GM12874 (cell line): ENCODE measurements at regions not wholly inside any gene's neighbourhood (a gene's known extent, or its start where the extent isn't known, plus 50 kb on each side); places are given as distances from the start of the nearest gene placed in this dataset.

Experiments
- TF ChIP-seq, protein P1 (sequence below): IDR thresholded peaks from 2 replicates; pipeline ENCODE4 v1.5.1; 2011; ENCODE audit warnings: low read depth, mild to moderate bottlenecking, control low read depth, low read length, moderate library complexity; ENCODE audit not compliant: insufficient read depth

DNA sequence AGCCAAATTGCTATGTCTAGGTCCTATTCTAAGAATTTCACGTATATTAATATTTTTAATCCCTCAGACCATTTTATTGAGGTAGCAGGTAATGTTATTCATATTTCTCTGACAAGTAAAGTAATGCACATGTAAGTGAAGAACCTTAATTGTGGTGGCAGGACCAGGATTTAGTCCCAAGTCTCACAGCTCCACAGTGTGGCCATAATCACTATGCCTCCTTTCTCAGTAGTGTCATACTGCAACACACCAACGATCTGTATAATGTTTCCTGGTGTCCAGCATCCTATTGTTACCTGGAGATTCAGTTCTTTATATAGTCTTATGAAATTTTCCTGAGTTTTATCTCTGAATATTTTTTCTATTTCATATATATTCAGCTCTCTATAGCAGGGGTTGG, 340.3 kb downstream of the OLFM4 start:
- TF ChIP-seq, protein P1, sequence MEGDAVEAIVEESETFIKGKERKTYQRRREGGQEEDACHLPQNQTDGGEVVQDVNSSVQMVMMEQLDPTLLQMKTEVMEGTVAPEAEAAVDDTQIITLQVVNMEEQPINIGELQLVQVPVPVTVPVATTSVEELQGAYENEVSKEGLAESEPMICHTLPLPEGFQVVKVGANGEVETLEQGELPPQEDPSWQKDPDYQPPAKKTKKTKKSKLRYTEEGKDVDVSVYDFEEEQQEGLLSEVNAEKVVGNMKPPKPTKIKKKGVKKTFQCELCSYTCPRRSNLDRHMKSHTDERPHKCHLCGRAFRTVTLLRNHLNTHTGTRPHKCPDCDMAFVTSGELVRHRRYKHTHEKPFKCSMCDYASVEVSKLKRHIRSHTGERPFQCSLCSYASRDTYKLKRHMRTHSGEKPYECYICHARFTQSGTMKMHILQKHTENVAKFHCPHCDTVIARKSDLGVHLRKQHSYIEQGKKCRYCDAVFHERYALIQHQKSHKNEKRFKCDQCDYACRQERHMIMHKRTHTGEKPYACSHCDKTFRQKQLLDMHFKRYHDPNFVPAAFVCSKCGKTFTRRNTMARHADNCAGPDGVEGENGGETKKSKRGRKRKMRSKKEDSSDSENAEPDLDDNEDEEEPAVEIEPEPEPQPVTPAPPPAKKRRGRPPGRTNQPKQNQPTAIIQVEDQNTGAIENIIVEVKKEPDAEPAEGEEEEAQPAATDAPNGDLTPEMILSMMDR, result no peak

- TF ChIP-seq, protein P1, result no peak
Observed at GRCh38 chr13:53379485-53379884, 350.9 kb downstream of the OLFM4 start.

DNA sequence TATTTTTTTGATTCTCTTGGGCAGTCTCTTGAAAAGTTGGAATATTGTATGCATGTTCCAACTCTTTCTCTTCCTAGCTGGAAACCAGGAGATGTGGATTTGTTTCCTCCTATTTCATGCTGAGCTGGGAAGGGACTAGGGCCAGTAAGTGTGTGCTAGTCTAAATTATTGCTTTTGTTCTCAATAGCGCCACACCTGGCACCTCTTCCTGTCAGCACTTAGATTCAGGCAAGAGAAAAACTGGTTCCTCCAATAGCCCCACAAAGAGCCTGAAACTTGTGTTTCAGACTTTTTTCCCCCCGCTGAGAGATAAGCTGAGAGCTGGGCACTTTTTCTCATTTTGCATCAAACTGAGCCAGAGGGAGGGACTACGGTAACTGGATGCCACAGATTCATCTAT, 353.4 kb downstream of the OLFM4 start:
- TF ChIP-seq, protein P1, result no peak

DNA sequence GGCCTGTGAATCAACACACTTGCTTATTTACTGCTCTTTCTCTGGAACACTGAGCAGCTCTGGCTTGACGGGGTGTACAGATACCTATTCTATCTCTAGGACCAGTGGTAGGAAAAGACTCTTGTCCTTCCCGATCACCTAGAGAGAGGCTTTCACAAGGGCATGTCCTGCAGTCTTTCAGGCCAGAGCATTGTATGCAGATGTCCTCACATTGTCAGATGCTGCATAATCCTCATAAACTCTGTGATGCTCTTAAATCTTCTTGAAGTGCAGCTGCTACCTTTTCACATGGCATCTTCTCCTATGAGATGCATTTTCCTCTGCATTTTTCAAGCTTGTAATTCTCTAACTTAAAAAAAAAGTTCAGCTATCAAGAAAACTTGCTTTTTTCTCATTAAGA, 369.4 kb downstream of the OLFM4 start:
- TF ChIP-seq, protein P1, result no peak

- TF ChIP-seq, protein P1, result no peak
Observed at GRCh38 chr13:53405616-53406015, 377.0 kb downstream of the OLFM4 start.

DNA sequence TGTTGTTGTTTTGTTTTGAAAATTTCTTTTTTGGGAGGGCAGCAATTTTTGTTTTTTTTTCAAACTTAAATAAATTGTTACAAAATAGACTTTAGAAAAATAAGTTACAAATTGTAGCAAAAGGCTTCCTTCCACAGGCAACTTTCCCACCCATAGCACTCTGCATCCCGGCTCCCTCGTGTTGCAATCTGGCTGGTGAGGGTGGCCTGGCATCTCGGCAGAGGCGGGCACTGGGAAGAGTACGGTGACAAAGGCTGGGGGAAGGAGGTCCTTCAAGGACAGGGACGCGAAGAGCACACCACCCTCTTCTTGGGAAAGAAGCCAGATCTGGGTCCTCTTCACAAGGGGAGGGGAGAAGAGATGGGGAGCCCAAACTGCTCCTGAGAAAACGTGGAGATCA, 379.7 kb downstream of the OLFM4 start:
- TF ChIP-seq, protein P1, result no peak

DNA sequence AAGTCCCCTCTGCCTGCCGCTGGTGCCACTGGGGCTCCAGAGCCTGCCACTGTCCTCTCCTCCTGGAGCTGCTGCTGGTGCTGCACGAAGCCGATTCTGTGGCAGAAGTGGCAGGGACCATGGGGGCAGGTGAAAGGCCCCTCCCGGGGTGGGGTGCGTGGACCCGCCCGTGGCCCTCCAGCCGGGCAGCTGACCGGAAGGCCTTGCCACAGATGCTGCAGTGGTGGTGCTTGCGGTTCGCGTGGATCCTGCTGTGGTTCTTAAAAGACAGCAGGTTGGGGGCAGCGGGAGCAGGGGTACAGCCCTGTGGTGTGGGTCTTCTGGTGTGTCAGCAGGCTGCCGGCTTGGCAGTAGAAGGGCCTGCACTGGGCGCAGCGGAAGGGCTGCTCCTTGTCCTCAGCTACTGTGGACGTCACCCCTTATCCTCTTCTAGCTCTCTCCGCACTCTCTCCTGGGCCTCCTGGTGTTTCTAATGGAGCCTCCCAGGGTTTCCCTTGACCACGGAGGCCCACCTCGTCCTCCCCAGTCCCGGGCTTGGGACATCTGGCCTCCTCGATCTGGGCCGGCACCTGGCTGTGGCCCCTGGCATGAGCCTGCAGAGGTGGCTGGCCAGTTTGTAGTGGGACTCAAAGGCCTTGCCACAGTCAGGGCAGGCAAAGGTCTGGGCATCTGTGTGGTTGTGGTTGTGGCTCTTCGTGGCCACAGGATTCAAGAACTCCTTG, 380.4 kb downstream of the OLFM4 start:
- TF ChIP-seq, protein P1, result no peak
